K562 (cell line): ENCODE measurements at regions not wholly inside any gene's neighbourhood (a gene's known extent, or its start where the extent isn't known, plus 50 kb on each side); places are given as distances from the start of the nearest gene placed in this dataset.

ENCODE experiments used
- ATAC-seq: fragments of 200-7000 bp; cut with Tn5 transposase; 3 replicates; pipeline ENCODE4 v1.9.1; 2020; ENCODE audit warnings: moderate library complexity
- BruUV-seq: library from RNA; stranded (reverse); fragments of 400-500 nt; replicated peaks from 2 replicates; lab custom pipeline; 2021; lab: Mats Ljungman, UMichigan
- CTCF ChIA-PET: fragments of 300-600 bp; formaldehyde crosslinking; extraction: SDS; loops from one replicate; lab custom pipeline; 2021; ENCODE audit warnings: low intra/inter-chr PET ratio; lab: Yijun Ruan, JAX
- POLR2A ChIA-PET: fragments of 300-600, 350-650 bp; sonication (Branson Sonifier 250); formaldehyde crosslinking; extraction: SDS; loops from one replicate; lab custom pipeline; 2021; ENCODE audit warnings: antibody characterized with exemption, inconsistent platforms; lab: Yijun Ruan, JAX
- DNase-seq, 4 experiments: peaks; one replicate each; pipeline versions ENCODE4 v3.0.0 to v3.0.0-alpha.2; 2011 to 2018; ENCODE audit warnings: low spot score in 3 of 4, mixed read lengths in 3 of 4; ENCODE audit errors: extremely low read depth in 1 of 4
- FAIRE-seq: peaks from 2 replicates; lab custom pipeline; 2011; peaks lifted over from hg19 to GRCh38; lab: Jason Lieb, UNC
- H2AFZ ChIP-seq: 2 replicates; pipeline ENCODE4 v1.6.0; 2011; ENCODE audit warnings: low read depth, low read length, control low read depth, inconsistent platforms
- H3K27ac ChIP-seq: fragments of 200-600 bp; 3 replicates; pipeline ENCODE4 v1.8.0; 2011; ENCODE audit warnings: low read depth, mild to moderate bottlenecking, control low read depth, inconsistent platforms, low read length, moderate library complexity, mixed read lengths; ENCODE audit errors: extremely low read depth
- H3K27me3 ChIP-seq, 2 experiments: fragments of 300-600 bp in 1 of 2; 2 replicates in 1 of 2; 3 replicates in 1 of 2; pipeline versions ENCODE4 v1.6.0 to v1.8.0; 2011; ENCODE audit warnings: inconsistent platforms in 2 of 2, low read length in 2 of 2, mild to moderate bottlenecking in 1 of 2, mixed read lengths in 1 of 2, moderate library complexity in 1 of 2; ENCODE audit not compliant: control insufficient read depth in 2 of 2, insufficient read depth in 2 of 2
- H3K36me3 ChIP-seq: fragments of 300-600 bp; 3 replicates; pipeline ENCODE4 v1.8.0; 2011; ENCODE audit warnings: mild to moderate bottlenecking, low read length, inconsistent platforms; ENCODE audit not compliant: control insufficient read depth, insufficient read depth
- H3K4me1 ChIP-seq, 2 experiments: fragments of 200-600 bp in 1 of 2; replicated peaks in 1 of 2; 2 replicates in 1 of 2; 3 replicates in 1 of 2; pipeline versions ENCODE4 v1.5.1 to v1.8.0; 2011; ENCODE audit warnings: inconsistent platforms in 2 of 2, low read length in 2 of 2, mild to moderate bottlenecking in 1 of 2, mixed read lengths in 1 of 2, moderate library complexity in 1 of 2; ENCODE audit not compliant: control insufficient read depth in 2 of 2, insufficient read depth in 2 of 2
- H3K4me2 ChIP-seq: 2 replicates; pipeline ENCODE4 v1.6.1; 2011; ENCODE audit warnings: low read length, control low read depth, inconsistent platforms, mixed read lengths; ENCODE audit not compliant: insufficient read depth
- H3K4me3 ChIP-seq: fragments of 200-600 bp; sonication (generic), shearing (Covaris generic); 2 replicates; pipeline ENCODE4 v1.5.1; 2016; ENCODE audit warnings: control low read depth, inconsistent platforms
- H3K79me2 ChIP-seq: fragments of 200-600 bp; 3 replicates; pipeline ENCODE4 v1.8.0; 2011; ENCODE audit warnings: low read length, inconsistent platforms; ENCODE audit not compliant: control insufficient read depth, insufficient read depth
- H3K9ac ChIP-seq, 2 experiments: 2 replicates each; pipeline versions ENCODE4 v1.6.0 to v1.6.1; 2011; ENCODE audit warnings: low read depth in 2 of 2, low read length in 2 of 2, control low read depth in 1 of 2, inconsistent platforms in 1 of 2, mild to moderate bottlenecking in 1 of 2, mixed read lengths in 1 of 2; ENCODE audit not compliant: insufficient read depth in 1 of 2
- H3K9me1 ChIP-seq: one replicate; pipeline ENCODE4 v1.6.0; 2011; ENCODE audit warnings: inconsistent platforms, mild to moderate bottlenecking, low read length, moderate library complexity; ENCODE audit not compliant: control insufficient read depth, insufficient read depth
- H3K9me3 ChIP-seq: replicated peaks from 2 replicates; pipeline ENCODE4 v1.5.1; 2011; ENCODE audit warnings: low read depth, low read length, inconsistent platforms; ENCODE audit not compliant: control insufficient read depth, insufficient read depth
- H4K20me1 ChIP-seq: replicated peaks from 2 replicates; pipeline ENCODE4 v1.6.1; 2011; ENCODE audit warnings: low read length, inconsistent platforms, mixed read lengths; ENCODE audit not compliant: control insufficient read depth, insufficient read depth
- CBX1 ChIP-seq: sonication (generic); IDR thresholded peaks from 2 replicates; pipeline ENCODE4 v1.6.1; 2016; ENCODE audit warnings: antibody characterized with exemption, low read depth, mild to moderate bottlenecking
- FOXK2 ChIP-seq, 2 experiments: fragments of 450-650 bp; IDR thresholded peaks in 1 of 2; conservative IDR thresholded peaks in 1 of 2; 2 replicates each; pipeline ENCODE4 v1.6.1; 2016; ENCODE audit warnings: low read depth in 2 of 2, mild to moderate bottlenecking in 1 of 2
- HMG20A ChIP-seq: fragments of 450-650 bp; formaldehyde crosslinking; conservative IDR thresholded peaks from 2 replicates; pipeline ENCODE4 v1.4.0; 2020; ENCODE audit warnings: mild to moderate bottlenecking, mixed read lengths
- IRF2 ChIP-seq: sonication (generic); formaldehyde crosslinking; IDR thresholded peaks from 2 replicates; pipeline ENCODE4 v1.8.1; 2022; ENCODE audit warnings: mild to moderate bottlenecking, missing genetic modification reagents
- KAT2B ChIP-seq: IDR thresholded peaks from one replicate; pipeline ENCODE4 v1.6.1; 2012; ENCODE audit warnings: low read depth, mild to moderate bottlenecking, control low read depth, inconsistent platforms, low read length, moderate library complexity
- KLF10 ChIP-seq: fragments of 250-450 bp; sonication (Bioruptor Pico); IDR thresholded peaks from 2 replicates; pipeline ENCODE4 v1.6.1; 2021; ENCODE audit warnings: matching md5 sums
- MCM7 ChIP-seq, 2 experiments: fragments of 450-650 bp; IDR thresholded peaks; 2 replicates each; pipeline ENCODE4 v1.6.1; 2016 to 2018
- MED1 ChIP-seq: sonication (generic); formaldehyde crosslinking; IDR thresholded peaks from 2 replicates; pipeline ENCODE4 v1.8.1; 2023; ENCODE audit warnings: missing genetic modification reagents, borderline replicate concordance
- MIER1 ChIP-seq: fragments of 450-650 bp; IDR thresholded peaks from 2 replicates; pipeline ENCODE4 v1.6.1; 2016; ENCODE audit warnings: antibody characterized with exemption, mild to moderate bottlenecking, low read depth
- MTA2 ChIP-seq: fragments of 450-650 bp; IDR thresholded peaks from 2 replicates; pipeline ENCODE4 v1.6.1; 2016; ENCODE audit warnings: low read depth
- NCOR1 ChIP-seq: fragments of 450-650 bp; IDR thresholded peaks from 2 replicates; pipeline ENCODE4 v1.6.1; 2016; ENCODE audit warnings: mild to moderate bottlenecking, moderate library complexity
- NFXL1 ChIP-seq: fragments of 450-650 bp; formaldehyde crosslinking; IDR thresholded peaks from 2 replicates; pipeline ENCODE4 v1.4.0; 2021; ENCODE audit warnings: mild to moderate bottlenecking
- POLR2G ChIP-seq: fragments of 200-400 bp; formaldehyde crosslinking; IDR thresholded peaks from 2 replicates; pipeline ENCODE4 v1.6.1; 2017; ENCODE audit warnings: low read depth, mild to moderate bottlenecking, antibody characterized with exemption, low read length, moderate library complexity
- PTRF ChIP-seq: fragments of 450-650 bp; IDR thresholded peaks from 2 replicates; pipeline ENCODE4 v1.6.1; 2016; ENCODE audit warnings: mild to moderate bottlenecking, missing genetic modification characterization, missing compliant biosample characterization
- SAFB ChIP-seq: fragments of 200-400 bp; formaldehyde crosslinking; IDR thresholded peaks from 2 replicates; pipeline ENCODE4 v1.6.1; 2017; ENCODE audit warnings: low read depth, low read length, borderline replicate concordance
- ZBED1 ChIP-seq: IDR thresholded peaks from 2 replicates; pipeline ENCODE4 v1.6.1; 2014
- ZNF197 ChIP-seq: fragments of 200-800 bp; sonication (Bioruptor generic); IDR thresholded peaks from 2 replicates; pipeline ENCODE4 v1.6.1; 2016; ENCODE audit warnings: low read depth, missing genetic modification characterization, missing compliant biosample characterization
- ZNF354B ChIP-seq: fragments of 250-450 bp; sonication (Bioruptor Pico); IDR thresholded peaks from 2 replicates; pipeline ENCODE4 v1.4.0; 2020
- ZNF77 ChIP-seq: fragments of 250-450 bp; sonication (Bioruptor Pico); IDR thresholded peaks from 2 replicates; pipeline ENCODE4 v1.5.0; 2020
- WGBS: fragments of 100-300 bp; shearing (Covaris generic); methylation state at CpG from one replicate; pipeline ENCODE4 v1.1.6; 2016; ENCODE audit warnings: low coverage, mixed read lengths; ENCODE audit not compliant: insufficient coverage; ENCODE audit errors: missing lambda C conversion rate; 5-methylcytosine and 5-hydroxymethylcytosine counted together
- in situ Hi-C: fragments of 300-500 bp; cut with MboI; formaldehyde crosslinking; loops from 4 replicates; pipeline ENCODE4 v1.15.0; 2018; ENCODE audit warnings: inconsistent platforms, mixed read lengths
- intact Hi-C: fragments of 100-400 bp; cut with micrococcal nuclease; formaldehyde crosslinking; loops from 2 replicates; pipeline ENCODE4 v1.14.2; 2022
- TF ChIP-seq, protein P1 (sequence below): sonication (generic); IDR thresholded peaks from 2 replicates; pipeline ENCODE4 v1.6.1; 2016
- TF ChIP-seq, protein P2 (sequence below): fragments of 200-400 bp; formaldehyde crosslinking; IDR thresholded peaks from 2 replicates; pipeline ENCODE4 v1.6.1; 2017; ENCODE audit warnings: mild to moderate bottlenecking, low read depth, low read length, moderate library complexity

DNA sequence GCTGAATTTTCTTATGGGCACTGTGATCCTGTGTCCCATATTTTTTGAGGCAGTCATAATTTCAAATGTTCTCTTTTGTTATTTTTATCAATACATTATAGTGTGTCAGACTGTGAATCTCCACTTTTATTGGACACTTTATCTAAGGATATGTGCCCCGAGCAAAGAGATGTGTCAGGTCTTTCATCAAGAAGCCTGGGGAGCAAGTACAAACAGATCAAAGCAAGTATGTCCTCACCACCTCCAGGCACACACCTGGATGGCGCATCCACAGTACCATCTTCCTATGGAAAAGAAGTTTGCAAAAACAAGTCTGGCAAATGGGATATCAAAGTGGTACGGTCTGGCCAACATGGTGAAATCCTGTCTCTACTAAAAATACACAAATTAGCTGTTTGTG lies 81.0 kb upstream of the ZNF236 start (continued):
- no peak for TF ChIP-seq ZNF197 (CRISPR knock-in tag)
- TF ChIP-seq FOXK2 (conservative IDR thresholded peaks at IDR 0.05 in 1 of 2, IDR thresholded peaks at IDR 0.05 in 1 of 2; ENCODE audit: low read depth in 2 of 2), result no peak
- TF ChIP-seq CBX1, result no peak
- TF ChIP-seq, all 486 proteins: peak for 0

DNA sequence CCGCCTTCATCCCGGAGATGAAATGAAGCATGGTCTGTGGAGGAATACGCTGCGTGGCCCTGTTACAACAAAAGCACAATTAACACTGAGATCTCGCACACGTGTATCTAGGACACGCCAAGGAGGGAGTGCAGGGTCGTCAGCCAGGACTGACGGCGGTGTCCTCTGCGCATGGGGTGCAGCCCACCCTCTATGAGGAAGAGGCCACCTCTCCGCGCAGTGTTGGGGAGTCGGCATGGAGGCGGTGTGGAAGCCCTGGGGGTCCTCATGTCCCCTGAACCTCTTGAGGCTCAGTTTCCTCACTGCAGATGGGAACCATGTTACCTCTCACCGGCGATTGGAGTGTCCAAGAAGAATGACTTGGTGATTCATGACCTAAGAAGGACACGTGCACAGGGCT lies 86.0 kb upstream of the ZNF236 start:
- in situ Hi-C loops, result no loop called here
- H3K9me1 ChIP-seq, result no peaks in the 10 kb centered on the region

More for the DNA sequence above, 86.0 kb upstream of the ZNF236 start:
- H3K4me3 ChIP-seq, result no peak overlapping the region
- ATAC-seq (no peak), DNase-seq (no peak), FAIRE-seq (no peak)
- no peak overlapping the region for H3K27ac ChIP-seq
- H2AFZ ChIP-seq, result no peak overlapping the region
- H3K36me3 ChIP-seq, result no peaks in the 10 kb centered on the region
- peaks cover 4 to 14% of the 10 kb centered on the region in 2 experiments; a peak in 2 of 5 replicates for H3K27me3 ChIP-seq
- under 1% methylated on average over 18 of the region's 18 CpGs for WGBS
- intact Hi-C loops, result no loop called here
- H3K4me1 ChIP-seq, result no peaks in the 10 kb centered on the region; a peak in 1 of 5 replicates
- POLR2A ChIA-PET, result no interaction called here
- CTCF ChIA-PET, result no interaction called here
- TF ChIP-seq SAFB (no peak), MTA2 (no peak), KAT2B (no peak), POLR2G (no peak), ZBED1 (no peak), IRF2 (CRISPR knock-in tag) (no peak), NFXL1 (CRISPR knock-in tag) (no peak), PTRF (tag) (no peak), MCM7 (IDR thresholded peaks at IDR 0.05) (no peak), NCOR1 (no peak), MED1 (CRISPR knock-in tag) (no peak), ZNF77 (CRISPR knock-in tag) (no peak), HMG20A (CRISPR knock-in tag) (no peak), MIER1 (no peak), KLF10 (CRISPR knock-in tag) (no peak), ZNF354B (CRISPR knock-in tag) (no peak)
- TF ChIP-seq, protein P1, sequence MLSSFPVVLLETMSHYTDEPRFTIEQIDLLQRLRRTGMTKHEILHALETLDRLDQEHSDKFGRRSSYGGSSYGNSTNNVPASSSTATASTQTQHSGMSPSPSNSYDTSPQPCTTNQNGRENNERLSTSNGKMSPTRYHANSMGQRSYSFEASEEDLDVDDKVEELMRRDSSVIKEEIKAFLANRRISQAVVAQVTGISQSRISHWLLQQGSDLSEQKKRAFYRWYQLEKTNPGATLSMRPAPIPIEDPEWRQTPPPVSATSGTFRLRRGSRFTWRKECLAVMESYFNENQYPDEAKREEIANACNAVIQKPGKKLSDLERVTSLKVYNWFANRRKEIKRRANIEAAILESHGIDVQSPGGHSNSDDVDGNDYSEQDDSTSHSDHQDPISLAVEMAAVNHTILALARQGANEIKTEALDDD, result no peak
- TF ChIP-seq, protein P2, sequence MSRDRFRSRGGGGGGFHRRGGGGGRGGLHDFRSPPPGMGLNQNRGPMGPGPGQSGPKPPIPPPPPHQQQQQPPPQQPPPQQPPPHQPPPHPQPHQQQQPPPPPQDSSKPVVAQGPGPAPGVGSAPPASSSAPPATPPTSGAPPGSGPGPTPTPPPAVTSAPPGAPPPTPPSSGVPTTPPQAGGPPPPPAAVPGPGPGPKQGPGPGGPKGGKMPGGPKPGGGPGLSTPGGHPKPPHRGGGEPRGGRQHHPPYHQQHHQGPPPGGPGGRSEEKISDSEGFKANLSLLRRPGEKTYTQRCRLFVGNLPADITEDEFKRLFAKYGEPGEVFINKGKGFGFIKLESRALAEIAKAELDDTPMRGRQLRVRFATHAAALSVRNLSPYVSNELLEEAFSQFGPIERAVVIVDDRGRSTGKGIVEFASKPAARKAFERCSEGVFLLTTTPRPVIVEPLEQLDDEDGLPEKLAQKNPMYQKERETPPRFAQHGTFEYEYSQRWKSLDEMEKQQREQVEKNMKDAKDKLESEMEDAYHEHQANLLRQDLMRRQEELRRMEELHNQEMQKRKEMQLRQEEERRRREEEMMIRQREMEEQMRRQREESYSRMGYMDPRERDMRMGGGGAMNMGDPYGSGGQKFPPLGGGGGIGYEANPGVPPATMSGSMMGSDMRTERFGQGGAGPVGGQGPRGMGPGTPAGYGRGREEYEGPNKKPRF, result no peak
- H3K9ac ChIP-seq, result no peak overlapping the region
- no peaks in the 10 kb centered on the region for H3K9me3 ChIP-seq
- H3K79me2 ChIP-seq, result no peaks in the 10 kb centered on the region
- no TSS peak for BruUV-seq
- H3K4me2 ChIP-seq, result no peak overlapping the region
- H4K20me1 ChIP-seq, result no peaks in the 10 kb centered on the region
